T-cell (primary cell): ENCODE measurements at regions not wholly inside any gene's neighbourhood (a gene's known extent, or its start where the extent isn't known, plus 50 kb on each side); places are given as distances from the start of the nearest gene placed in this dataset.
"Not testable (repeated sequence)": the region's sequence is repeated elsewhere in the genome, so short reads cannot be mapped to it uniquely, and the experiment has no call there.

Experiments
- ATAC-seq, 4 experiments: fragments of 200-7000 bp in 3 of 4; fragments of 150-1000 bp in 1 of 4; cut with Tn5 transposase; replicated peaks in 1 of 4; 1 replicate in 3 of 4; 2 replicates in 1 of 4; pipeline ENCODE4 v1.10.0; 2021; ENCODE audit warnings: moderate library complexity in 3 of 4, mild to moderate bottlenecking in 2 of 4, moderate number of reproducible peaks in 1 of 4
- CTCF ChIA-PET, 2 donors: fragments of 300-600 bp; sonication (Branson Sonifier 250); formaldehyde crosslinking; loops; one replicate each; lab custom pipeline; 2022; ENCODE audit warnings: antibody characterized with exemption in 2 of 2; lab: Charles Lee
- POLR2A ChIA-PET, 2 donors: fragments of 300-600 bp; sonication (Branson Sonifier 250); formaldehyde crosslinking; loops; one replicate each; lab custom pipeline; 2022; ENCODE audit warnings: antibody characterized with exemption in 2 of 2; lab: Charles Lee
- DNase-seq, 35 experiments: peaks; one replicate each; pipeline versions ENCODE4 v3.0.0 to v3.0.0-alpha.2; 2013 to 2023
- H3K27ac ChIP-seq: one replicate; pipeline ENCODE4 v1.5.1; 2013; ENCODE audit warnings: low read length
- H3K27me3 ChIP-seq, 2 experiments: replicated peaks in 1 of 2; 1 replicate in 1 of 2; 2 replicates in 1 of 2; pipeline versions ENCODE4 v1.6.1 to v1.7.0; 2013; ENCODE audit warnings: low read length in 1 of 2, mixed read lengths in 1 of 2; ENCODE audit not compliant: control insufficient read depth in 2 of 2, insufficient read depth in 2 of 2; ENCODE audit errors: extremely low read depth in 1 of 2
- H3K36me3 ChIP-seq, 2 donors: 1 replicate in 1 of 2; 2 replicates in 1 of 2; pipeline versions ENCODE4 v1.6.1 to v1.7.0; 2013; ENCODE audit warnings: low read length in 1 of 2; ENCODE audit not compliant: control insufficient read depth in 2 of 2, insufficient read depth in 1 of 2; ENCODE audit errors: extremely low read depth in 1 of 2
- H3K4me1 ChIP-seq, 2 experiments: 1 replicate in 1 of 2; 2 replicates in 1 of 2; pipeline versions ENCODE4 v1.6.1 to v1.7.0; 2013; ENCODE audit warnings: low read length in 2 of 2, mixed read lengths in 1 of 2; ENCODE audit not compliant: insufficient read depth in 2 of 2, control insufficient read depth in 1 of 2; ENCODE audit errors: extremely low read depth in 1 of 2
- H3K4me3 ChIP-seq, 2 donors: 1 replicate in 1 of 2; 2 replicates in 1 of 2; pipeline versions ENCODE4 v1.5.1 to v1.7.0; 2013; ENCODE audit warnings: mild to moderate bottlenecking in 2 of 2, low read length in 1 of 2, moderate library complexity in 1 of 2; ENCODE audit not compliant: control insufficient read depth in 1 of 2; ENCODE audit errors: extremely low read depth in 1 of 2
- H3K9me3 ChIP-seq: 2 replicates; pipeline ENCODE4 v1.7.0; 2013
- H3K27ac Mint-ChIP-seq, 2 donors: one replicate each; pipeline ENCODE4 v1.8.0; 2020 to 2021; ENCODE audit warnings: mild to moderate bottlenecking in 2 of 2, mixed read lengths in 2 of 2
- H3K27me3 Mint-ChIP-seq, 2 donors: one replicate each; pipeline ENCODE4 v1.8.0; 2021 to 2022; ENCODE audit warnings: mixed read lengths in 2 of 2
- H3K36me3 Mint-ChIP-seq: one replicate; pipeline ENCODE4 v1.8.0; 2021; ENCODE audit warnings: mixed read lengths
- H3K4me1 Mint-ChIP-seq, 3 donors: one replicate each; pipeline ENCODE4 v1.8.0; 2020 to 2022; ENCODE audit warnings: mixed read lengths in 3 of 3, mild to moderate bottlenecking in 1 of 3
- H3K4me3 Mint-ChIP-seq, 3 donors: one replicate each; pipeline ENCODE4 v1.8.0; 2020 to 2022; ENCODE audit warnings: mild to moderate bottlenecking in 3 of 3, mixed read lengths in 3 of 3, moderate library complexity in 3 of 3
- H3K9me3 Mint-ChIP-seq, 3 donors: one replicate each; pipeline ENCODE4 v1.8.0; 2020 to 2022; ENCODE audit warnings: mixed read lengths in 3 of 3
- WGBS: methylation state at CpG from one replicate; pipeline ENCODE4 v1.1.5; 2013; ENCODE audit warnings: missing lambda C conversion rate; ENCODE audit not compliant: insufficient coverage; 5-methylcytosine and 5-hydroxymethylcytosine counted together

DNA sequence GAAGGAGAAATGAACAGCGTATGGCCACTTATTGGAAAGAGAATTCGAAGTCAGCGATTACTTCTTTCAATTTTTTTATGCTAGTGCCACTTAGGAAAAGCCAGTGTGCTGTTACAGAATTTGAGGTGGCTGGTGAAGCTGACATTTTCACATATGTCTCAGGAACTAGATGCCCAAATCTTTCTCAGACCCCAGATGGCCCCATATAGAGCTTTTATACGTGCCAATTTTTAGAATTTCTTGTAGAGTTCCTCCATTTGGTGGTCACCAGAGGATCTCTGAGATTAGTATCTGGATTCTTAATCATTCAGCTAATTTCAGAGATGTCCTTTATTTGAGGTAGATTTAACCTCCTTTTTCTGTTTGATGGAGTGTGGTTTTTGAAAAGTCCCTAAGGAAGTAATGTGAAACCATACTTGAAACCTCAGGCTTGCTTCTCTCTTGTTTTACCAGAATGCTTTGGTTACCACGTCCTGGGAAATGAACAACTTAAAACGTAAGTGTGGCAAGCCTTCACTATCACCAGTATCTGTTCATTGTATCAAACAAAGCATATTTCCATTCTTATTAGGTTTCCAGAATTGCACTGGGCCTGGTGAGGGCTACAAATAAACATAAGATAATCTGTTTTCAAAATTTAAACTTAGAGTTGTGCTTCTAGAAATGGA, 102.2 kb upstream of the IKBKE start:
- H3K4me1 ChIP-seq, H3K27ac Mint-ChIP-seq, H3K36me3 Mint-ChIP-seq, POLR2A ChIA-PET, H3K9me3 Mint-ChIP-seq, H3K27ac ChIP-seq, H3K4me1 Mint-ChIP-seq, H3K27me3 Mint-ChIP-seq, H3K4me3 Mint-ChIP-seq, H3K36me3 ChIP-seq, H3K27me3 ChIP-seq, H3K9me3 ChIP-seq, H3K4me3 ChIP-seq, DNase-seq, CTCF ChIA-PET: not testable (repeated sequence)
- ATAC-seq, result peak in 1 of 4 experiments; percentile 50
- no CpG with 5 or more reads among the region's 6 CpGs for WGBS

DNA sequence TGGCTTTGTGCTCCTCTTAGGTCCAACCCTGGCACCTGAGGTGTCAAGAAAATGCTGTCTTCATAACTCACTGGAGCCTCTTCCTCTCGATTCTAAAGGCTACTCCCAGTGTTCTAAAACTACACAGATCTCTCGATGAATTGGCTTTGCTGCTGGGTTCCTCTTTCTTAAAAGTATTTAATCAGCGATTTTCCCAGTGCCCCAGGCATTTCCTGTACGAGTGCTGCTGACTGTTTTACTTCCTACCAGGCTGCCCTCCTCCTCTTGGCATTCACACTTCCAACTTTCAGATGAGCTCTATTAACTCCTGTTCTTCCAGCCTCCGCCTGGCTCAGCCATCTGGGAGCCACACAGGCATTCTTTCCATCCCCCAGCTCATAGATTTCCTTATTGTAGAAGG, 95.6 kb upstream of the IKBKE start:
- H3K4me3 Mint-ChIP-seq, POLR2A ChIA-PET, H3K4me1 Mint-ChIP-seq, ATAC-seq, H3K27me3 Mint-ChIP-seq, H3K27ac ChIP-seq, DNase-seq, H3K36me3 ChIP-seq, H3K4me1 ChIP-seq, CTCF ChIA-PET, H3K9me3 ChIP-seq, H3K27ac Mint-ChIP-seq, H3K9me3 Mint-ChIP-seq, H3K36me3 Mint-ChIP-seq, H3K27me3 ChIP-seq, H3K4me3 ChIP-seq: not testable (repeated sequence)
- no CpG with 5 or more reads among the region's 5 CpGs for WGBS

DNA sequence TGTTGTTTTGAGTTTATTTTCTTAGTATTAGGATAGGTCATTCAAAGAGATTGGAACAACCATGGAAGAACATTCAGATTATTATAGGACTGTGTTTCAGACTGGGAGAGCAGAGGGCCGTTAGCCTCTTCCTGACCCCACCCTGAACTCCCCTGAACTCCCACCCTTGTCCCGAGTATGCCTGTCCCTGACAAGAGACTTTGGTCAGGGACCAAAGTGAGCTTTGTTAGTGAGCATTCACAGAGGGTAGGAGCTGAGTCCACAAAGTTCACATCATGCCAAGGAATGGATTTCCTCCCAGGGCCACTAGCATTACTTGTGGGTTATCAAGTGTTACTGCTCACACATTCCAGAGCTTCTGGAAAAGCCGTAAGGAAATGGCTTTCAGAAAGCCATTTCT, 94.7 kb upstream of the IKBKE start:
- CTCF ChIA-PET, H3K36me3 ChIP-seq, H3K9me3 Mint-ChIP-seq, DNase-seq, H3K27me3 Mint-ChIP-seq, ATAC-seq, H3K4me1 ChIP-seq, H3K27ac Mint-ChIP-seq, H3K9me3 ChIP-seq, H3K27ac ChIP-seq, H3K4me3 Mint-ChIP-seq, H3K4me3 ChIP-seq, H3K36me3 Mint-ChIP-seq, H3K4me1 Mint-ChIP-seq, POLR2A ChIA-PET, H3K27me3 ChIP-seq: not testable (repeated sequence)
- WGBS, result no CpG with 5 or more reads among the region's 3 CpGs

DNA sequence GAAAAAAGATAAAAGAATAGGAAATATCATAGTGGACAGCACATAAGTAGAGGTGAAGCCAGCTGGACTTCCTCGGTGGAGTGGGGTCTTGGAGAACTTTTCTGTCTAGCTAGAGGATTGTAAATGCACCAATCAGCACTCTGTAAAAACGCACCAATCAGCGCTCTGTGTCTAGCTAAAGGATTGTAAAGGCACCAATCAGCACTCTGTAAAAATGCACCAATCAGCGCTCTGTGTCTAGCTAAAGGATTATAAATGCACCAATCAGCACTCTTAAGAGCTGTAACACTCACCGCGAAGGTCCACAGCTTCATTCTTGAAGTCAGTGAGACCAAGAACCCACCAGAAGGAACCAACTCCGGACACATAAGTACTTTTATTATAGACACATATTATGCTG, 91.8 kb upstream of the IKBKE start:
- H3K9me3 ChIP-seq, DNase-seq, H3K9me3 Mint-ChIP-seq, H3K27ac ChIP-seq, POLR2A ChIA-PET, ATAC-seq, H3K27ac Mint-ChIP-seq, H3K36me3 Mint-ChIP-seq, H3K4me1 ChIP-seq, H3K4me1 Mint-ChIP-seq, H3K27me3 Mint-ChIP-seq, H3K4me3 ChIP-seq, CTCF ChIA-PET, H3K36me3 ChIP-seq, H3K27me3 ChIP-seq, H3K4me3 Mint-ChIP-seq: not testable (repeated sequence)
- WGBS, result no CpG with 5 or more reads among the region's 7 CpGs

DNA sequence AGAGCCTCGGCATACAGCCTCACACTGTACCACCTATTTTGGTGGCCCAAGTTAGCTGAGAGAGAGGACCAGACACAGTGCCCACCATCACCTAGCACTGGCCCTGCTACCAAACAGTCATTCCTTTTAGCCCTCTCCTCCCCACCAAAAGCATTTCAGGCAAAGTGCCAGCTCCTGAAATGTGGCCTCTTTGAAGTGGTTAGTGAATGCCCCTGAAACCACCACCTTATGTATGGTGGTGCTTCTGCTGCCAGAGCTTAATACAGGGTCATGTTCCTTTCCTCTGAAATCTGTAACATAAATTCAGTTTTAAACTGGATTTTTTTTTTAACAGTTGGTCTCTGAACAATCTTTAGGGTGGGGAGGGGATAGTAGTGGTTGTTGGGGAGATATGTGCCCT, 91.0 kb upstream of the IKBKE start:
- H3K27me3 ChIP-seq, H3K4me3 Mint-ChIP-seq, H3K36me3 ChIP-seq, H3K4me1 Mint-ChIP-seq, ATAC-seq, CTCF ChIA-PET, H3K9me3 ChIP-seq, H3K27ac Mint-ChIP-seq, DNase-seq, H3K36me3 Mint-ChIP-seq, H3K4me1 ChIP-seq, H3K9me3 Mint-ChIP-seq, H3K27me3 Mint-ChIP-seq, H3K27ac ChIP-seq, H3K4me3 ChIP-seq, POLR2A ChIA-PET: not testable (repeated sequence)
- WGBS, result no CpG with 5 or more reads among the region's 1 CpG

DNA sequence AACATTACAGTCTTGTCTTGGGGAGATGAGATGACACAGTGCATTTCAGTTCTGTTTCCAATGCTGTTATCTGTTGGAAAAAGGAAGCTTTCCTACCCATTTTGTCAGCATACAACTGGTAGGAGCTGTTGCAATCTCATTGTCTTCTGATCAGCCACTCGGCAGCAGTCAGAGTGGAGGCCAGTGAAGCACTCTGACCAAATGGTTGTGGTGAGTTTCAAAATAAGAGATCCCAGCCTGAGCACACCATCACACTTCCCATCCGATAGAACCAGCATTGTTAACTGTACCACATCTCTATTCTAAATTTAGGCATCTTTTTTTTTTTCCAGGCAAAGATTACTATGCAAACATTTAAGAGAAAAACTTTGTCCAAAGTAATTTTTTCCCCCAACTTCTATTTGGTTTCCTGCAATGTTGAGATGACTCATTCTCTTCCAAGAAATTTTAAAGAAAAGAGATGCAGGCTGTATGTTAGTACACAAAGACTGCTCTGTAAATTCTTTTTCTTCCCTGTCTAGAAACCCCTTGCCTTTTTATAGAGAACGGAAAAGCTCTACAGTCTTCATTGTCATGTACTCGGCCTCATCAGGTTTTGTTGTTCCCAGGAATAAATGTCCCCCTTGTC, 90.0 kb upstream of the IKBKE start:
- DNase-seq, H3K36me3 ChIP-seq, CTCF ChIA-PET, ATAC-seq, H3K9me3 ChIP-seq, POLR2A ChIA-PET, H3K27ac Mint-ChIP-seq, H3K4me1 ChIP-seq, H3K4me1 Mint-ChIP-seq, H3K4me3 Mint-ChIP-seq, H3K27ac ChIP-seq, H3K27me3 ChIP-seq, H3K36me3 Mint-ChIP-seq, H3K9me3 Mint-ChIP-seq, H3K4me3 ChIP-seq, H3K27me3 Mint-ChIP-seq: not testable (repeated sequence)
- WGBS, result no CpG with 5 or more reads among the region's 4 CpGs
